Sigmoid colon (tissue), 4 donors: ENCODE measurements at regions not wholly inside any gene's neighbourhood (a gene's known extent, or its start where the extent isn't known, plus 50 kb on each side); places are given as distances from the start of the nearest gene placed in this dataset.
"Not testable (repeated sequence)": the region's sequence is repeated elsewhere in the genome, so short reads cannot be mapped to it uniquely, and the experiment has no call there.

Experiments used
- CTCF ChIP-seq, 4 experiments: fragments of 450-650 bp in 3 of 4; fragments of 200-600 bp in 1 of 4; IDR thresholded peaks; one replicate each; pipeline ENCODE4 v1.5.1; 2016 to 2019; ENCODE audit warnings: antibody characterized with exemption in 4 of 4, mild to moderate bottlenecking in 3 of 4, moderate library complexity in 2 of 4
- EP300 ChIP-seq, 4 donors: sonication (generic); formaldehyde crosslinking; IDR thresholded peaks; one replicate each; pipeline ENCODE4 v1.6.1; 2017; ENCODE audit warnings: antibody characterized with exemption in 4 of 4
- POLR2A ChIP-seq, 2 donors: fragments of 450-650 bp; IDR thresholded peaks; one replicate each; pipeline ENCODE4 v1.6.1; 2016; ENCODE audit warnings: antibody characterized with exemption in 2 of 2, mild to moderate bottlenecking in 2 of 2, moderate library complexity in 2 of 2
- POLR2AphosphoS5 ChIP-seq, 4 donors: sonication (generic); formaldehyde crosslinking; IDR thresholded peaks; one replicate each; pipeline ENCODE4 v1.6.1; 2017; ENCODE audit warnings: antibody characterized with exemption in 4 of 4

GRCh38 chr5:163355811-163356210, 81.6 kb upstream of the CCNG1 start:
- not testable (repeated sequence) for TF ChIP-seq CTCF, POLR2A, EP300, POLR2AphosphoS5 (IDR thresholded peaks at IDR 0.05)
